Muscle layer of duodenum (tissue), 2 donors: ENCODE measurements at regions not wholly inside any gene's neighbourhood (a gene's known extent, or its start where the extent isn't known, plus 50 kb on each side); places are given as distances from the start of the nearest gene placed in this dataset.
"Not testable (repeated sequence)": the region's sequence is repeated elsewhere in the genome, so short reads cannot be mapped to it uniquely, and the experiment has no call there.

Source experiments
- H3K27ac ChIP-seq: one replicate; pipeline ENCODE4 v1.7.0; 2013; ENCODE audit warnings: mild to moderate bottlenecking, low read length
- H3K27me3 ChIP-seq: one replicate; pipeline ENCODE4 v1.7.0; 2013; ENCODE audit warnings: low read depth, mild to moderate bottlenecking, control low read depth, low read length
- H3K36me3 ChIP-seq, 2 donors: one replicate each; pipeline ENCODE4 v1.7.0; 2013; ENCODE audit warnings: low read length in 2 of 2, control low read depth in 1 of 2, mild to moderate bottlenecking in 1 of 2; ENCODE audit not compliant: insufficient read depth in 2 of 2, control insufficient read depth in 1 of 2
- H3K4me1 ChIP-seq, 2 donors: one replicate each; pipeline ENCODE4 v1.7.0; 2013; ENCODE audit warnings: low read length in 2 of 2, mild to moderate bottlenecking in 2 of 2, control low read depth in 1 of 2, moderate library complexity in 1 of 2; ENCODE audit not compliant: insufficient read depth in 2 of 2, control insufficient read depth in 1 of 2
- H3K4me3 ChIP-seq, 2 donors: one replicate each; pipeline ENCODE4 v1.7.0; 2013; ENCODE audit warnings: low read length in 2 of 2, low read depth in 1 of 2, mild to moderate bottlenecking in 1 of 2
- H3K9me3 ChIP-seq, 2 donors: one replicate each; pipeline ENCODE4 v1.7.0; 2013; ENCODE audit warnings: low read length in 2 of 2, control low read depth in 1 of 2, mild to moderate bottlenecking in 1 of 2; ENCODE audit not compliant: control insufficient read depth in 1 of 2
- donor health status: healthy.

DNA sequence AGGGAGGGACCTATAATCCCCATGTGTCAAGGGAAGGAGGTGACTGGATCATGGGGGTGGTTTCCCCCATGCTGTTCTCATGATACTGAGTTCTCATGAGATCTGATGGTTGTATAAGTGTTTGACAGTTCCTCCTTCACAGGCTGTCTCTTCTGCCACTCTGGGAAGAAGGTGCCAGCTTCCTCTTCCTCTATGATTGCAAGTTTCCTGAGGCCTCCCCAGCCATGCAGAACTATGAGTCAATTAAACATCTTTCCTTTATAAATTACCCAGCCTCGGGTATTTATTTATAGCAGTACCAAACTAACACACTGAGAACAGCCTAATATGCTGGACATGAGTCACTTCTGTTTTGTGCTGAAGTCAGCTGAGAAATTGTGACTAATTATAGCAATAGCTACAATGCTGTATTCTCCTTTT is 656.9 kb upstream of the CPEB2 start:
- Histone ChIP-seq H3K36me3 (no peaks in the 10 kb centered on the region), H3K4me3 (no peak overlapping the region), H3K27me3 (no peaks in the 10 kb centered on the region)

DNA sequence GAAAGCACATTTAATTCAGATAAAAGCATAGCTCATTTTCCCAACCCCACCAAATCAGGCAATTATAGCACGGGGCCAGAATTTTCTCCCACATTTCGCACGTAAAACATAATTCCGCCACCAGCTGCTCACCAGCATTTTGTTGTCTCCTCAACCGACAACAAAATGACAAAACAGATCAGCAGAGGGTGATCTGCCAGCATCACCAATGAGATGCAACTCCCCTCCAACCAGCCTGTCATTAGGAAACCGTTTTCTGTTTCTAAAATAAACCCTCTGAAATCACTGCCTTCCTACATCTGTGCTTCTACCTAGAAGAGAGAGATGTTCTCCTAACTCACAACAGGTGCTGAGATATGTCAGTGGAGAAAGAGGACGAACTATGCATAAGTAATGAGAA is 654.8 kb upstream of the CPEB2 start:
- H3K4me3 ChIP-seq = no peak overlapping the region
- H3K27me3 ChIP-seq = no peaks in the 10 kb centered on the region
- H3K9me3 ChIP-seq = no peaks in the 10 kb centered on the region
- H3K36me3 ChIP-seq = no peaks in the 10 kb centered on the region
- H3K27ac ChIP-seq = no peak overlapping the region
- no peaks in the 10 kb centered on the region for H3K4me1 ChIP-seq

More for the DNA sequence above, 656.9 kb upstream of the CPEB2 start:
- no peak overlapping the region for H3K27ac ChIP-seq
- no peaks in the 10 kb centered on the region for H3K9me3 ChIP-seq
- H3K4me1 ChIP-seq = no peaks in the 10 kb centered on the region

DNA sequence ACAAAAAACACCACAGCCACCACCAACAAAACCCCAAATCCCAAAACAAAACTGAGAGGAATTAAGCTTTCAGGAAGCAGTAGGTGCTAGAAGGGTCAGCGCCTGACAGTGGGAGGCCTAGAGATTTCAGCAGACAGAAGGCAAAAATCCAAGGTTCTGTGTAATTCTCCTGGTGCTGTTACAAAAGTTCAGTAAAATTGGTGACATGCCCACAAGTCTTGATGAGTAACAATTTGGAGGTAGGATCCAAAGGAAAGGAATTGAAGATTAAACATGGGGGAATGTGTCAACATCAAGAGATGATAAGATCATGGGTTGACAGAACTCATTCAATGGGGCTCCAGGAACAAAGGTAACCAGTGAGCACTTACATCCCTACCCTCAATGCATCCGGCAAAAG is 653.8 kb upstream of the CPEB2 start:
- no peaks in the 10 kb centered on the region for H3K27me3 ChIP-seq
- H3K4me1 ChIP-seq = no peaks in the 10 kb centered on the region

DNA sequence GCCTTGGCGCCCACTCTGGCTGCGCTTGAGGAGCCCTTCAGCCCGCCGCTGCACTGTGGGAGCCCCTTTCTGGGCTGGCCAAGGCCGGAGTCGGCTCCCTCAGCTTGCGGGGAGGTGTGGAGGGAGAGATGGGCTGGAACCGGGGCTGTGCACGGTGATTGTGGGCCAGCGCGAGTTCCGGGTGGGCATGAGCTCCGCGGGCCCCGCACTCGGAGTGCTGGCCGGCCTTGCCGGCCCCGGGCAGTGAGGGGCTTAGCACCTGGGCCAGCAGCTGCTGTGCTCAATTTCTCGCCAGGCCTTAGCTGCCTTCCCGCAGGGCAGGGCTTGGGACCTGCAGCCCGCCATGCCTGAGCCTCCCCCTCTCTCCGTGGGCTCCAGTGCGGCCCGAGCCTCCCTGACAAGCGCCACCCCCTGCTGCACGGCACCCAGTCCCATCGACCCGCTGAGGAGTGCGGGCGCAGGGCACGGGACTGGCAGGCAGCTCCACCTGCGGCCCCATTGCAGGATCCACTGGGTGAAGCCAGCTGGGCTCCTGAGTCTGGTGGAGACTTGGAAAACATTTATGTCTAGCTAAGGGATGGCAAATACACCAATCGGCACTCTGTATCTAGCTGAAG is 643.6 kb upstream of the CPEB2 start:
- H3K36me3 ChIP-seq, H3K27ac ChIP-seq, H3K9me3 ChIP-seq, H3K27me3 ChIP-seq, H3K4me1 ChIP-seq, H3K4me3 ChIP-seq: not testable (repeated sequence)

More for the DNA sequence above, 653.8 kb upstream of the CPEB2 start:
- Histone ChIP-seq H3K4me3 (no peak overlapping the region), H3K36me3 (no peaks in the 10 kb centered on the region), H3K9me3 (no peaks in the 10 kb centered on the region), H3K27ac (no peak overlapping the region)

DNA sequence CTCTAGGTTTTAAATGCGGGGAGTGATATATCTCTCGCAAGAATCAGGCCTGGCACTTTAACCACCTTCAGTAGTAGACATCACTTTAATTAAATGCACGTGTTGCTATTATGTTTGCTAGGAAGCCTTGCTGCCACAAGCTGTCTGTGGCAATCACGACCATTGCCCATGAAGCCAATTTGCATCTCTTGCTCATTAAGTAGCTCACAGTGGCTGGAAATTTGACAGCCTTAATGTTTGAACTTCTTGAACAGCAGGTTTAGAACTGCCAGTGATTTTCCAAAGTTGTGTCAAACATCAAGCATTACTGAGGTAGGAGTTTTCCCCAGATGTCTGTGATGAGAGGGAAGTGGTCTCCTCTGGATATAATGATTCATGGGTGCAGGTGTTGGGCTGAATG is 642.3 kb upstream of the CPEB2 start:
- H3K36me3 ChIP-seq = no peaks in the 10 kb centered on the region
- no peaks in the 10 kb centered on the region for H3K9me3 ChIP-seq
- H3K4me1 ChIP-seq = no peaks in the 10 kb centered on the region
- no peak overlapping the region for H3K27ac ChIP-seq
- no peak overlapping the region for H3K4me3 ChIP-seq
- no peaks in the 10 kb centered on the region for H3K27me3 ChIP-seq

DNA sequence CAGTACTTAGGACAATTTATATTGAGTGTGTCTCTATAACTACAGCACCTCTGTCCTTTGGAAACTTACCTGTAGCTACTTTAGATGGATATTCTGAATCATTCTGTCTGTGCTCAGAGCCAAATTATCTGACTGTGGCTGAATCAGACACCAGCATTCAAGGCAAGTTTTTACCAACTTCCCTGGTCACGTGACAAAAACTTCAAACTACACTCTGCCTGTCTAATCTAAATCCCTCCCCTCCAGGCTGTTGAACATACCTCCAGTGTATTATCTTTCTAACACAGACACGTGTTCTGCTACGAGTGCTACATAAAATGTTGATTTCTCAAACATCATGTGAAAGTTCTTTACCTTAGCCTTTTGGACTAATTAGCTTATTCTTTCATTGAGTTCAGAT is 641.2 kb upstream of the CPEB2 start:
- Histone ChIP-seq H3K27ac (no peak overlapping the region), H3K4me1 (no peaks in the 10 kb centered on the region), H3K9me3 (no peaks in the 10 kb centered on the region), H3K36me3 (no peaks in the 10 kb centered on the region), H3K27me3 (no peaks in the 10 kb centered on the region), H3K4me3 (no peak overlapping the region)

DNA sequence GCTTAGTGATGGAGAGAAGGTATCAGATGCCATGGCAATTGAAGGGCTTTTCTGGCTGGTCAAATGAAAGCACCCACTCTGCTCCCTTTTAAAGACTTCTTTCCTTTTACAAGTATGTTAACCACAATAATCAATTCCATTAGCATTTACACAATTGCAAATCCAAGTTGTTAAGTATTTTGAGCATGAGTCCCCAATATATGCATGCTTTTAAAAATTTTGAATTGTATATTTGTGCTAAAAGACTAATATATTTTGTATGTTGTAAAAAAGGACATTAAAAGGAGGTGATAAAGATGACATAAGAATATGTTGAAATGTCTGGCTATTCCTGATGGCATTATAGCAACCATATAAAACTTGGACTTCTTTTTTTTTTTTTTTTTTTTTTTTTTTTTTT is 639.9 kb upstream of the CPEB2 start:
- H3K27ac ChIP-seq = no peak overlapping the region
- no peaks in the 10 kb centered on the region for H3K9me3 ChIP-seq
- no peaks in the 10 kb centered on the region for H3K4me1 ChIP-seq
- H3K27me3 ChIP-seq = no peaks in the 10 kb centered on the region
- no peaks in the 10 kb centered on the region for H3K36me3 ChIP-seq
- no peak overlapping the region for H3K4me3 ChIP-seq

DNA sequence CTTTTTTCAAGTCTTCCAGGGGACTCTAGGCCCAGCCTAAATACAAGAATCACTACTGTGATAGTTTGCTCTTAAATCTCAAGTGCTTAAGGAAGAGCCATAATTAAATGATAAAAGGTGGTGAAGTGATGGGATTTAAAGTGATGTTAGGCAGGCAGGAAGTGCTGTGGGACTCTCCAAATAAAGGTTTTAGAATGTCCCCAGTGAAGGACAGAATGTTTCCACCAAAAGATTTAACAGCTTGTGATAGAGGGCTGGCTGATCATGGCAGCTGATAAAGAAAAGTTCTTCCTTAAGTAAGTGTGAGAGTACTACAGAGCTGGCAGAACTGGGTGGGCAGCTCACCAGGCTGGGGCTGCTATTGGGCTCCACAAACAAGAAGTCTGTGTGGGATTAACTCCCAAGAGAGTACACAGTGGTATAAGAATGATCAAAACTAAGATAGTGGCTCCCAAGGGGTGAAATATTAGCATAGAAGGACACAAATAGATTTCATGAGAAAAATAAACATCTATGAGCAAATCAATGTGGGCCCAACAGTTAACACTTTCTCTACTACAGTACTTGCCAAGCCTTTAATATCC is 637.2 kb upstream of the CPEB2 start:
- Histone ChIP-seq H3K4me1 (no peaks in the 10 kb centered on the region), H3K4me3 (no peak overlapping the region), H3K36me3 (no peaks in the 10 kb centered on the region), H3K27me3 (no peaks in the 10 kb centered on the region), H3K27ac (no peak overlapping the region), H3K9me3 (no peaks in the 10 kb centered on the region)

DNA sequence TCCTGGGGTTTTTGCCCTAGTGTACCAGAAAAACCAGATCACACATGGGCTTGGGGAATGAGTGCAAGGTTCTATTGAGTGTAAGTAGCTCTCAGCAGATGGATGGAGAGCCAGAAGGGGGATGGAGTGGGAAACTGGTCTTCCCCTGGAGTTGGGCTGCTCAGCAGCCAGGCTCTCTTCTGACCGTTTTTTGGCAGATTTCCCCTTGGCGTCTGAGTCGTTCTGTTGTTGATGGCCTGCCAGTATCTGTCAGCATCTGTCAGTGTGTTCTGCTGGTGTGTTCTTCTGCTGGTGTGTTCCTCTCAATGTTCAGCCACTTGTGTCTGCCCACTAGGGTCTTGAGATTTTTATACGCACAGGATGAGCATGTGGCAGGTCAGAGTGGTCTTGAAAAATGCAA is 633.9 kb upstream of the CPEB2 start:
- no peaks in the 10 kb centered on the region for H3K36me3 ChIP-seq
- no peaks in the 10 kb centered on the region for H3K4me1 ChIP-seq
- H3K9me3 ChIP-seq = no peaks in the 10 kb centered on the region
- no peak overlapping the region for H3K4me3 ChIP-seq
- no peaks in the 10 kb centered on the region for H3K27me3 ChIP-seq
- H3K27ac ChIP-seq = no peak overlapping the region

DNA sequence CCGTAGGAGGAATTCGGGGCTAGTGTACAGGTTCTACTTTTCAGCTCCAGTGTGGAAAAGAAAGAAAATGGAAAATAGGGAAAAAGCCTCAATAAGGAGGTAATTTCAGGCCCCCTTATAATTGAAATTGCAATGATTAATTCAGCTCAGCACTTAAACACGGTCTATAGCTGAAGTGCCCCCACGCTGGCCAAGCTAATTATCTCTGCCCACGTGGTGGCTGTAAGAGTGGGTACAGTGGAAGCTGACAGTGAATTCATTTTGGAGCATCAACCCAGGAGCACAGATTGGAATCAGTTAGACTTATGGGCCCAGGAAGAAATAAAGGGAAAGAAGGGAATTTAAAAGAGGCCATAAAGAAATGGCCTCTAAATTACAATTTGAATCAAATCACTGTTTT is 631.1 kb upstream of the CPEB2 start:
- no peak overlapping the region for H3K4me3 ChIP-seq
- H3K27me3 ChIP-seq = no peaks in the 10 kb centered on the region
- H3K4me1 ChIP-seq = no peaks in the 10 kb centered on the region
- H3K36me3 ChIP-seq = no peaks in the 10 kb centered on the region
- no peak overlapping the region for H3K27ac ChIP-seq
- H3K9me3 ChIP-seq = no peaks in the 10 kb centered on the region

DNA sequence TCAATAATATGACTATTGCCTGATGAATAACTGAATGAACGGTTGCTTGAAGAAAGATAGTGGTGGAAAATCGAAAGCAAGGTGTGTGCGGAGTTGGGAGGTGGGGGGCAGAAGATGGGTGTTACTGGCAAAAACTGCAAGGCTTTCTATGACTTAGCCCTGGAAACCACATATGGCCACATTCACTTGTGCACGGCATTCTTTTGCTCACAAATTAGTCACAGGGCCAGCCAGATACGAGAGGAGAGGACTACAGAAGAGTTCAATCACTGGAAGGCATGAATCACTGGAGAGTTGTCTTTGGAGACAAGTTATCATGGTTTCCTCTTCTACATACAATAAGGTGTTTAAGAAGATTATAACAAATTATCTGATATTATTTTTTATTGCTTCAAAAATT is 626.5 kb upstream of the CPEB2 start:
- no peaks in the 10 kb centered on the region for H3K36me3 ChIP-seq
- no peak overlapping the region for H3K27ac ChIP-seq
- H3K4me3 ChIP-seq = no peak overlapping the region
- H3K27me3 ChIP-seq = no peaks in the 10 kb centered on the region
- no peaks in the 10 kb centered on the region for H3K4me1 ChIP-seq
- no peaks in the 10 kb centered on the region for H3K9me3 ChIP-seq

DNA sequence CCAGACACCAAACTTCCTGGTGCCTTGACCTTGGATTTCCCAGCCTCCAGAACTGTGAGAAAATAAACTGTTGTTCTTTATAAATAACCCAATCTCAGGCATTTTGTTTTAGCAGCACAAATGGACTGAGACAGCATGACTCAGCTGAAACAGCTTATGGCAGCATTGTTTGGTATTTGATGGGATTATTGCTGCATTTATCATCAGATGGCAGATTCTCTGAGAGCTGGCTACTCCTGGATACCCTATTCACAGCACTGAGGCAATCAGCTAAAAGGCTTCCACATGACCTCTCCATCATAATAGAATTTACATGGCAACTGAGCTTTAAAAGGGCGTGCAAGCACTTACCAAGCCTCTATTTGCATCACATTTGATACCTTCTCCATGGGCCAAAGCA is 623.1 kb upstream of the CPEB2 start:
- no peak overlapping the region for H3K27ac ChIP-seq
- H3K27me3 ChIP-seq = no peaks in the 10 kb centered on the region

More for the DNA sequence above, 623.1 kb upstream of the CPEB2 start:
- no peaks in the 10 kb centered on the region for H3K9me3 ChIP-seq
- no peak overlapping the region for H3K4me3 ChIP-seq
- no peaks in the 10 kb centered on the region for H3K4me1 ChIP-seq
- H3K36me3 ChIP-seq = no peaks in the 10 kb centered on the region
